H9 (cell line): ENCODE measurements at regions not wholly inside any gene's neighbourhood (a gene's known extent, or its start where the extent isn't known, plus 50 kb on each side); places are given as distances from the start of the nearest gene placed in this dataset.

Experiments
- DNase-seq: peaks from one replicate; pipeline ENCODE4 v3.0.0-alpha.2; 2017
- H2AFZ ChIP-seq: one replicate; pipeline ENCODE4 v1.6.1; 2013; ENCODE audit warnings: mild to moderate bottlenecking, low read length, control low read depth, moderate library complexity
- H2AK5ac ChIP-seq: 2 replicates; pipeline ENCODE4 v1.6.1; 2013; ENCODE audit warnings: low read length, control low read depth, mixed read lengths; ENCODE audit not compliant: insufficient read length
- H2BK120ac ChIP-seq: one replicate; pipeline ENCODE4 v1.6.1; 2013; ENCODE audit warnings: low read depth, mild to moderate bottlenecking, low read length, control low read depth, inconsistent platforms; ENCODE audit not compliant: poor library complexity, severe bottlenecking
- H2BK12ac ChIP-seq: 2 replicates; pipeline ENCODE4 v1.6.1; 2013; ENCODE audit warnings: low read length, control low read depth, mixed read lengths, low read depth; ENCODE audit not compliant: insufficient read length
- H2BK15ac ChIP-seq: 2 replicates; pipeline ENCODE4 v1.6.1; 2013; ENCODE audit warnings: low read depth, low read length, control low read depth
- H2BK20ac ChIP-seq: one replicate; pipeline ENCODE4 v1.6.1; 2013; ENCODE audit warnings: low read depth, mild to moderate bottlenecking, low read length, control low read depth, inconsistent platforms; ENCODE audit not compliant: poor library complexity, severe bottlenecking
- H2BK5ac ChIP-seq: 2 replicates; pipeline ENCODE4 v1.6.1; 2013; ENCODE audit warnings: low read length, control low read depth, mixed read lengths; ENCODE audit not compliant: insufficient read length
- H3K14ac ChIP-seq: 2 replicates; pipeline ENCODE4 v1.6.1; 2013; ENCODE audit warnings: low read length, control low read depth; ENCODE audit not compliant: insufficient read depth
- H3K18ac ChIP-seq: 2 replicates; pipeline ENCODE4 v1.6.1; 2013; ENCODE audit warnings: low read depth, mild to moderate bottlenecking, mixed read lengths, low read length, control low read depth; ENCODE audit not compliant: insufficient read length
- H3K23ac ChIP-seq: 2 replicates; pipeline ENCODE4 v1.6.1; 2013; ENCODE audit warnings: low read length, control low read depth, mixed read lengths, low read depth; ENCODE audit not compliant: insufficient read length
- H3K23me2 ChIP-seq: 2 replicates; pipeline ENCODE4 v1.6.1; 2013; ENCODE audit warnings: low read depth, mild to moderate bottlenecking, mixed read lengths, low read length, control low read depth; ENCODE audit not compliant: insufficient read length, poor library complexity, severe bottlenecking
- H3K27ac ChIP-seq: 2 replicates; pipeline ENCODE4 v1.5.1; 2013; ENCODE audit warnings: low read length, control low read depth, mixed read lengths, low read depth; ENCODE audit not compliant: insufficient read length
- H3K27me3 ChIP-seq: 2 replicates; pipeline ENCODE4 v1.6.1; 2013; ENCODE audit warnings: low read length, control low read depth, inconsistent platforms; ENCODE audit not compliant: insufficient read depth
- H3K4ac ChIP-seq: 2 replicates; pipeline ENCODE4 v1.6.1; 2013; ENCODE audit warnings: low read depth, mild to moderate bottlenecking, control low read depth, inconsistent platforms, low read length, moderate library complexity
- H3K4me1 ChIP-seq: 2 replicates; pipeline ENCODE4 v1.6.1; 2013; ENCODE audit warnings: low read length, control low read depth, inconsistent platforms; ENCODE audit not compliant: insufficient read depth
- H3K4me2 ChIP-seq: 2 replicates; pipeline ENCODE4 v1.6.1; 2013; ENCODE audit warnings: low read length, control low read depth, mixed read lengths; ENCODE audit not compliant: insufficient read length, insufficient read depth
- H3K56ac ChIP-seq: 2 replicates; pipeline ENCODE4 v1.6.1; 2013; ENCODE audit warnings: low read depth, mild to moderate bottlenecking, mixed read lengths, low read length, control low read depth; ENCODE audit not compliant: insufficient read length
- H3K79me1 ChIP-seq: 2 replicates; pipeline ENCODE4 v1.6.1; 2013; ENCODE audit warnings: low read depth, mild to moderate bottlenecking, moderate library complexity, low read length, control low read depth, inconsistent platforms; ENCODE audit not compliant: insufficient read depth, poor library complexity, severe bottlenecking
- H3K79me2 ChIP-seq: 2 replicates; pipeline ENCODE4 v1.6.1; 2013; ENCODE audit warnings: low read length, control low read depth, inconsistent platforms; ENCODE audit not compliant: insufficient read depth
- H3K9ac ChIP-seq: 2 replicates; pipeline ENCODE4 v1.6.1; 2013; ENCODE audit warnings: low read length, control low read depth, mixed read lengths; ENCODE audit not compliant: insufficient read length; ENCODE audit errors: extremely low read depth
- H3K9me3 ChIP-seq: one replicate; pipeline ENCODE4 v1.6.1; 2013; ENCODE audit warnings: low read depth, low read length, inconsistent platforms; ENCODE audit not compliant: control insufficient read depth
- H3T11ph ChIP-seq: one replicate; pipeline ENCODE4 v1.6.1; 2013; ENCODE audit warnings: mild to moderate bottlenecking, low read length, control low read depth, inconsistent platforms
- H4K20me1 ChIP-seq: one replicate; pipeline ENCODE4 v1.6.1; 2013; ENCODE audit not compliant: control insufficient read depth, insufficient read length, insufficient read depth
- H4K5ac ChIP-seq: 2 replicates; pipeline ENCODE4 v1.6.1; 2013; ENCODE audit warnings: low read depth, mild to moderate bottlenecking, mixed read lengths, low read length, control low read depth; ENCODE audit not compliant: insufficient read length
- H4K8ac ChIP-seq: replicated peaks from 2 replicates; pipeline ENCODE4 v1.6.1; 2013; ENCODE audit warnings: low read length, control low read depth, mixed read lengths, low read depth; ENCODE audit not compliant: insufficient read length
- H4K91ac ChIP-seq: 2 replicates; pipeline ENCODE4 v1.6.1; 2013; ENCODE audit warnings: low read depth, mild to moderate bottlenecking, moderate library complexity, mixed read lengths, low read length, control low read depth; ENCODE audit not compliant: insufficient read length
- H3K27ac Mint-ChIP-seq, 3 experiments: 2 replicates in 2 of 3; 3 replicates in 1 of 3; pipeline ENCODE4 v1.8.0; 2020 to 2021; ENCODE audit warnings: mixed read lengths in 3 of 3, mild to moderate bottlenecking in 1 of 3, moderate library complexity in 1 of 3
- H3K27me3 Mint-ChIP-seq: 2 replicates; pipeline ENCODE4 v1.8.0; 2021; ENCODE audit warnings: low read depth, mild to moderate bottlenecking, moderate library complexity, mixed read lengths
- H3K36me3 Mint-ChIP-seq, 3 experiments: 2 replicates in 2 of 3; 3 replicates in 1 of 3; pipeline ENCODE4 v1.8.0; 2020 to 2021; ENCODE audit warnings: low read depth in 3 of 3, mixed read lengths in 3 of 3; ENCODE audit not compliant: insufficient read depth in 1 of 3
- H3K4me1 Mint-ChIP-seq, 2 experiments: 2 replicates each; pipeline ENCODE4 v1.8.0; 2020; ENCODE audit warnings: mixed read lengths in 2 of 2
- H3K4me3 Mint-ChIP-seq, 2 experiments: 2 replicates in 1 of 2; 3 replicates in 1 of 2; pipeline ENCODE4 v1.8.0; 2020 to 2021; ENCODE audit warnings: mild to moderate bottlenecking in 2 of 2, mixed read lengths in 2 of 2, moderate library complexity in 1 of 2
- H3K9me3 Mint-ChIP-seq, 2 experiments: 2 replicates in 1 of 2; 3 replicates in 1 of 2; pipeline ENCODE4 v1.8.0; 2020; ENCODE audit warnings: mild to moderate bottlenecking in 2 of 2, mixed read lengths in 2 of 2, moderate library complexity in 1 of 2
- WGBS: extraction: QIAGEN DNeasy Blood & Tissue Kit; methylation state at CpG from one replicate; pipeline ENCODE4 v1.1.7; 2013; ENCODE audit warnings: missing lambda C conversion rate, low lambda C conversion rate, mixed read lengths; ENCODE audit not compliant: insufficient read length; ENCODE audit errors: extremely low coverage; 5-methylcytosine and 5-hydroxymethylcytosine counted together
- TF ChIP-seq, protein P1 (sequence below): fragments of 200-600 bp; sonication (generic); conservative IDR thresholded peaks from 3 replicates; pipeline ENCODE4 v1.8.0; 2021; ENCODE audit warnings: antibody characterized with exemption, mild to moderate bottlenecking

DNA sequence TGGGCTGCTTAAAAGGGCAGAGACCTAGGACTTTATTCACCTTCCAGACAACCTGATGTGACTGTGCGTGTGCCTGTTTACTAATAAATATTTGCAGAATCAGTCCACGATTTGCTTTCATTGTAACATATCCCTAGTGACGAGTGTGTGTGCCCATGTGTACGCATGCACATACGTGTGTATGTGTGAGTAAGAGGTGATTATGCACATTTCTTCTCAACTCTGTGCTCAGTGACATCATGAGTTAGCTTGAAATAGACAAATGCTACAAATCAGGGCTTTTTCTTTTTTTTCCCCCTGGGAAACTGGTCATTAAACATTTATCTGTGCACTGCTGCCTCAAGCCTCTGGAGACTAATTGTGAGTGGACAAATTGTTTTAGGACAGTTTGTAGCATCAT, 242.6 kb upstream of the SOX4 start:
- H3K79me2 ChIP-seq = no peaks in the 10 kb centered on the region
- H3K27ac ChIP-seq = no peak overlapping the region
- H3K36me3 Mint-ChIP-seq = no peaks in the 10 kb centered on the region
- no peak overlapping the region for H4K5ac ChIP-seq
- H2BK120ac ChIP-seq = no peak overlapping the region
- H3K23me2 ChIP-seq = no peaks in the 10 kb centered on the region
- H3K27ac Mint-ChIP-seq = no peak overlapping the region
- no peak overlapping the region for H4K91ac ChIP-seq
- H2AFZ ChIP-seq = no peak overlapping the region
- H3K4ac ChIP-seq = no peak overlapping the region
- no peak overlapping the region for H2BK12ac ChIP-seq
- no peaks in the 10 kb centered on the region for H4K20me1 ChIP-seq
- no peak overlapping the region for H2BK20ac ChIP-seq
- no peaks in the 10 kb centered on the region for H3K9me3 ChIP-seq
- no peak overlapping the region for H3K4me2 ChIP-seq
- H2BK5ac ChIP-seq = no peak overlapping the region
- no peak overlapping the region for H3K9ac ChIP-seq
- no peaks in the 10 kb centered on the region for H3K27me3 Mint-ChIP-seq
- no peak overlapping the region for H3T11ph ChIP-seq
- H4K8ac ChIP-seq = no peak overlapping the region
- no peak overlapping the region for H3K23ac ChIP-seq
- H2BK15ac ChIP-seq = no peak overlapping the region
- TF ChIP-seq, protein P1, sequence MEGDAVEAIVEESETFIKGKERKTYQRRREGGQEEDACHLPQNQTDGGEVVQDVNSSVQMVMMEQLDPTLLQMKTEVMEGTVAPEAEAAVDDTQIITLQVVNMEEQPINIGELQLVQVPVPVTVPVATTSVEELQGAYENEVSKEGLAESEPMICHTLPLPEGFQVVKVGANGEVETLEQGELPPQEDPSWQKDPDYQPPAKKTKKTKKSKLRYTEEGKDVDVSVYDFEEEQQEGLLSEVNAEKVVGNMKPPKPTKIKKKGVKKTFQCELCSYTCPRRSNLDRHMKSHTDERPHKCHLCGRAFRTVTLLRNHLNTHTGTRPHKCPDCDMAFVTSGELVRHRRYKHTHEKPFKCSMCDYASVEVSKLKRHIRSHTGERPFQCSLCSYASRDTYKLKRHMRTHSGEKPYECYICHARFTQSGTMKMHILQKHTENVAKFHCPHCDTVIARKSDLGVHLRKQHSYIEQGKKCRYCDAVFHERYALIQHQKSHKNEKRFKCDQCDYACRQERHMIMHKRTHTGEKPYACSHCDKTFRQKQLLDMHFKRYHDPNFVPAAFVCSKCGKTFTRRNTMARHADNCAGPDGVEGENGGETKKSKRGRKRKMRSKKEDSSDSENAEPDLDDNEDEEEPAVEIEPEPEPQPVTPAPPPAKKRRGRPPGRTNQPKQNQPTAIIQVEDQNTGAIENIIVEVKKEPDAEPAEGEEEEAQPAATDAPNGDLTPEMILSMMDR = no peak
- no peak overlapping the region for H3K18ac ChIP-seq
- no peaks in the 10 kb centered on the region for H3K9me3 Mint-ChIP-seq
- WGBS = no CpG with 5 or more reads among the region's 5 CpGs
- H2AK5ac ChIP-seq = no peak overlapping the region
- no peak for DNase-seq
- H3K14ac ChIP-seq = no peak overlapping the region
- H3K79me1 ChIP-seq = no peaks in the 10 kb centered on the region
- no peaks in the 10 kb centered on the region for H3K4me1 ChIP-seq
- no peak overlapping the region for H3K56ac ChIP-seq
- H3K27me3 ChIP-seq = no peaks in the 10 kb centered on the region
- no peak overlapping the region for H3K4me3 Mint-ChIP-seq
- peaks cover 9 to 19% of the 10 kb centered on the region in 2 experiments for H3K4me1 Mint-ChIP-seq
